CD4-positive, alpha-beta T cell treated with Interleukin-21 for 1 hour (primary cell): ENCODE measurements at regions not wholly inside any gene's neighbourhood (a gene's known extent, or its start where the extent isn't known, plus 50 kb on each side); places are given as distances from the start of the nearest gene placed in this dataset.

Experiments
- DNase-seq: peaks from one replicate; pipeline ENCODE4 v3.0.0-alpha.2; 2020

GRCh38 chr9:102114557-102114956 lies 376.1 kb upstream of the GRIN3A start:
- no peak for DNase-seq

- DNase-seq = no peak
Measured at GRCh38 chr9:102113191-102113590, 374.7 kb upstream of the GRIN3A start.

- DNase-seq = no peak
Measured at GRCh38 chr9:102106439-102106838, 368.0 kb upstream of the GRIN3A start.

- no peak for DNase-seq
Measured at GRCh38 chr9:102101723-102102122, 363.3 kb upstream of the GRIN3A start.

DNA sequence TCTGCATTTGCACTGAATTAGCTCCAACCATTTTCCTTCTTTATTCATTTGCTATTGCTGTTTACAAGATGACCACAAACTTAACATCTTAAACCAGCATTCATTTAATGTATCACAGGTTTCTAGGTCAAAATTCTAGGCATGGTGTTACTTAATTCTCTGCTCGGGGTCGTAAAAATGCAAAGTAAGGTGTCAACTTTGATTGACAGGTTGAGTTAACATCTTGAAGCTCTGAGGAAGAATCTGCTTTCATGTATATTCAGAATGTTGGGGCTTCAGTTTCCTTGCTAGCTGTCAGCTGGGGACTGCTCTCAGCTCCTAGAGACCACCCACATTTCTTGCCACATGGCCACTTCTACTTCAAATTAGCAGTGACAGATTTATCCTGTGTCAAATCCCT lies 348.7 kb upstream of the GRIN3A start:
- DNase-seq = no peak

- no peak for DNase-seq
Measured at GRCh38 chr9:102085548-102085947, 347.1 kb upstream of the GRIN3A start.

- no peak for DNase-seq
Measured at GRCh38 chr9:102072059-102072764, 333.8 kb upstream of the GRIN3A start.

DNA sequence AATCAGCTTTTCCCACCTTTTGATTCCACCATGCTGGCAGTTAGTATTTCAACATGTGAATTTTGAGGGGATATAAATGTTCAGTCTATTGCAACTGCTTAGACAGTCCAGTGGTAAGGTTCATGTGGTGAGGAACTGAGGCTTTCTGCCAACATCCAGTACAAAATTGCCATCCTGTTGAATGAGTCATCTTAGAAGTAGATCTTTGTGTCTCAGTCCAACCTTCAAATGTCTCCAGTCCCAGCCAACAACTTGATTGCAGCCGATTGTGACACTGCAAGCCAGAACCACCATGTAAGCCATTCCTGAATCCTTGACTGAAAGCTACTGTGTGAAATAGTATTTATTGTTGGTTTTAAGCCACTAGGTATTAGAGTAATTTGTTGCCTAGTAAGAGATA lies 331.5 kb upstream of the GRIN3A start:
- DNase-seq = no peak

DNA sequence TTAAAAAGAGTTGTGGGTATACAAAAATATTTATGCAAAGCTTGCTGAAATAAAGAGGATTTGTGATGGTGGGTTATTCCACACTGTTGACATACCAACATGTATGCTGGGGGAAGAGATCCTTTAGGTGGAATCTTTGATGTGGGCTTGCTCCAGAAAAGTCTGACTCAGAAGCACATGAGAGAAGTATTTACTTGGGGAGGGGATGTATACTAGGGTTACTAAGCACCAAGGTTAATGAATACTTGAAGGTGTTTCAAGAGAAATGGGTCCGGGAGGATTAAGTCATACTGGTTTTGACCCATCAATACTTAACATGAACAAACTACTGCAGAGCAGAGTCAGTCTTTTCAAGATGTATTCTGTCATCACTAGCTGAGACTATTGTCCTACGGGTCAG lies 316.4 kb upstream of the GRIN3A start:
- DNase-seq = no peak

DNA sequence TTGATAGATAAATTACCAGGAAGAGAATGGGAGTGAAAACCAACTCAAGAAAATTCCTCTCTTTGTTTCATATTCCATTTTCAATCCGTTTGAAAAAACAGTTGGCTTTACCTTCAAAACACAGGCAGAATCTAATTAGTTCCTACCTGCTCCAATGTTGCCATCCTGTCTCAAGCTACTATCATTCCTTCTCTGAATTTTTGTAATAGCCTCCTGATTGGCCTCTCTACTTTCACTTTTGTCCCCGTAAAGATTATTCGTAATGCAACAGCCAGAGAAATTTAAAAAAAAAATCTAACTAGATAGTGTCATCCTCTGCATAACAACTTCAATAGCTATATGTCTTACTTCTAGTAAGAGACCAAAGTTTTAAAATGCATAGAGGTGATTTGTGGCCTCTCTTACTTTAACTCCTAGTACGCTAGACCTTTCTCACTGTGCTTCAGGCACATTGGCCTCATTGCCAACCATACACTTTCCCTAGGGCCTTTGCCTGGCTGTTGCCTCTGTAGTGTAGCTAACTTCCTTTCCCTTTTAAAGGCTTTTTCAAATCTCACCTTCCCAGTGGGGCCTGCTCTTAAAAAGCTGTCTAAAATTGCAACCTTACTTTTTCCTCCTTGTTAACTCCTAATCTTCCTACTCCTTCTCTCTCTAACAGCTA lies 311.3 kb upstream of the GRIN3A start:
- DNase-seq = no peak

DNA sequence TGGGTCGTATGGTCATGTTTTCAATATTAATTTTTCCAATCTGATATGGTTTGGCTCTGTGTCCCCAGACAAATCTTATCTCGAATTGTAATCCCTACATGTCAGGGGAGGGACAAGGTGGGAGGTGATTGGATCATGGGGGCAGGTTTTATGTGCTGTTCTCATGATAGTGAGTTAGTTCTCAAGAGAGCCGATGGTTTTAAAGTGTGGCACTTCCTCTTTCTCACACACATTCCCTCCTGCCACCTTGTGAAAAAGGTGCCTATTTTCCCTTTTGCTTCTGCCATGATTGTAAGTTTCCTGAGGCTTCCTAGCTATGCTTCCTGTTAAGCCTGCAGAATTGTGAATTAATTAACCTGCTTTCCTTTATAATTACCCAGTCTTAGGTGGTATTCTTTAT lies 309.1 kb upstream of the GRIN3A start:
- no peak for DNase-seq

DNA sequence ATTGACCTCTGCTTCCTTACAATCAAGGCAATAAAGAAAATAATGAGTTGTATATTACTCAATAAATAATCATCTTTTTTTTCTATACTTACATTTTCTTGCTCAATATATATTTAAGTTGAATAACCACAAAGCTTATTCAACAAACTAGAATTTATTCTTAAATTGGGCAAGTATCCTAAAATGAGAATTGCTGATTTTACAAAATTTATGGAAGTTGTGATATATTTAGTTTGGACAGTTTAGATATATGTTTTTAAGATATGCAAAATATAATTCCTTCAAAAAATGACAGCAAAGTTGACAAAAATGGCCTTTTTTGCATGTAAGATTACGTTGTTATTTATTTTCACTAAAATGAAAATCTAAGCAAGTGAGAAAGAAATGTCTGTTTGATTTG lies 305.7 kb upstream of the GRIN3A start:
- DNase-seq = no peak

- DNase-seq = no peak
Measured at GRCh38 chr9:102038006-102038405, 299.6 kb upstream of the GRIN3A start.

DNA sequence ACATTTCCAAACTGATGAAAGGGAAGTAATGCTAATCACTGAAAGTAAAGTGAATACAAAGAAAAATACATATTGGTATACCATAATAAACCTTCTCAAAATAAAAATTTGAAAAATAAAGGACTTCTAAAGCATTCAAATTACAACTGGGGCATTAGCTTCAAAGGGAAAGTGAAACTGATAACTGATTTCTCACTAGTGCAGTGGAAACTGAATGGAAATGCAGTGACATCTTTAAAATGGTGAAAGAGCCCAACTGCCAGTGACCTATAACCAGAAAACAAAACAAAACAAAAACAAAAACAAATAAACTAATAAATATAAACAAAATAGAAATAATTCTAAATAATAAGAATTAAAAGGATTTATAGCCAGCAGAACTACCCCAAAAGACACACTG lies 297.5 kb upstream of the GRIN3A start:
- no peak for DNase-seq

- DNase-seq = no peak
Measured at GRCh38 chr9:102032614-102033013, 294.2 kb upstream of the GRIN3A start.

DNA sequence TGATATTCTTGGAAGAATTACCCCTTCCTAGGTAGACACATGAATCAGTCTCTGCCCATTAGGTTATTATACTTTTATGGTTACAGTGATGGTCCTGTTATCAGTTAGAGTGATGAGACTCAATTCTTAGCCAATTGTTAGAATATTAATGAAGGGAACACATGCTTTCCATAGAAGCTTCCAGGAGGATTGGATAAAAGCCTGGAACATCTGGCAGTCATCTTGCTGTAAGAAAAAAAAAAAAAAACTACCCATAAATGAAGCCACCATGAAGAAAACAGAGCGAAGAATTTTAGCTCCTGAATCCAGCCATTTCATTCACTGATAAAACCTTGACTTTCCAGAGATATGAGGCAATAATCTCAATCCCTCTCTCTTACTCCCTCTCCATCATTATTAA lies 262.5 kb upstream of the GRIN3A start:
- DNase-seq = no peak

- no peak for DNase-seq
Measured at GRCh38 chr9:101999441-101999840, 261.0 kb upstream of the GRIN3A start.

DNA sequence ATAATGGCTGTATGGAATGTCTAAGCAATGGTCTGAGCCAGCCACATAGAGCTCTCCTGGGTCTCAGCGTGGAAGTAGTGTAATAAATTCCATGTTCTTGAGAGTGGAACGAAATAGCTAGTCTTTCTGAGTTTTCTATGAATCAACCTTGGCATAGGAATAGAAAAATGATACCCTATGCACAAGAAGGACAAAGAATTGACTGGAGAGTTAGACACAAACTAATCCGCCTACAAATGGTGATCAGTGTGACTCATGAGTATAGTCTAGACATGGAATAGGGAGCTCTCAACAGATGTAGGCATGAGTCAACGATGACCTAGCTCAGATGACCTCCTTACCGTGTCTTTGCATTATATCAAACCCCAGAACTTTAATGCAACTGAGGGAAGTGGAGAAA lies 256.8 kb upstream of the GRIN3A start:
- DNase-seq = no peak

- DNase-seq = no peak
Measured at GRCh38 chr9:101993771-101994170, 255.3 kb upstream of the GRIN3A start.

GRCh38 chr9:101991926-101992325 lies 253.5 kb upstream of the GRIN3A start:
- DNase-seq = no peak

- peak; percentile 9 for DNase-seq
Measured at GRCh38 chr9:101977614-101978210, 239.3 kb upstream of the GRIN3A start.

GRCh38 chr9:101970609-101971008 lies 232.2 kb upstream of the GRIN3A start:
- DNase-seq = no peak

GRCh38 chr9:101968392-101968791 lies 229.9 kb upstream of the GRIN3A start:
- DNase-seq = no peak

GRCh38 chr9:101966691-101967090 lies 228.2 kb upstream of the GRIN3A start:
- DNase-seq = no peak

DNA sequence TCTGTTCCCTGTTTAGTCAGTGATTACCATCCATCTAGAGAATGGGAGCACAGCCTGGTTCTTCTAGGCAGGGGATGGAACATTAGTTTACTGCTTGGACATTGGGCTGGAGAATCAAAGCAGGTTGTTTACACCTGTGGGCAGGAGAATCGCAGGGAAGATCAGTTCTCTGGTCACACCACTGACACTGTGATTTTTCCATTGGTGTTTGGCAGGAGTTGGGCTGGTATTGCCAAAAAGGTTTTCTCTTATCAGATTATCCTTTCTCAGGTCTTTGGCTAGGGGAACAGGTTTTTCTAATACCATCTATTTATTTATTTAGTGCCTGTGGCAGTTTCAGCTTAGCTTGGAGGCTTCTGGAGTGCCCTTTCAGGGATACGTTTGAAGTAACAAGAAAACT lies 219.3 kb upstream of the GRIN3A start:
- no peak for DNase-seq
